Esophagus muscularis mucosa (tissue), 3 donors: ENCODE measurements at regions not wholly inside any gene's neighbourhood (a gene's known extent, or its start where the extent isn't known, plus 50 kb on each side); places are given as distances from the start of the nearest gene placed in this dataset.

ENCODE experiments used
- POLR2AphosphoS5 ChIP-seq, 2 donors: sonication (generic); formaldehyde crosslinking; IDR thresholded peaks; one replicate each; pipeline ENCODE4 v1.6.1; 2017; ENCODE audit warnings: antibody characterized with exemption in 2 of 2
- TF ChIP-seq, protein P1 (sequence below), 3 experiments: fragments of 200-600 bp in 2 of 3; fragments of 450-650 bp in 1 of 3; sonication (generic) in 2 of 3; IDR thresholded peaks; one replicate each; pipeline ENCODE4 v1.5.1; 2017 to 2019; ENCODE audit warnings: antibody characterized with exemption in 3 of 3, mild to moderate bottlenecking in 2 of 3, moderate library complexity in 1 of 3

DNA sequence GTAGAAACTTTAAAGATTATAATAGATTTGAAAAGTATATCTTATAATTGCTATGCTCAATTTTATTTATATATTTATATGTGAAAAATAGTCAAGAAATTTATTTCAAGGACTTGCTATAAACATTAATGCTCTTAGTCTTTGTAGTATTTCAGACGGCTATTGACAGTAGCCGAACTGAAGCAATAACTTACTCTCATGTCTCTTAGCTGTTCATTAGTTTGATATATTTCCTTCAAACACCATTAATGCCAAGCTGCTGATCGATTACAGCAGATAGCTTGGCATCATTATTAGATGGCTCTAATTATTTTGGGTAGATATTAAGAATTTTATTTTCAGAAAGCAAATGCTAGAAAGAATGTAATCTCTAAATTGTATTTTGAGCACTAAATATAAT, 1151.5 kb upstream of the SPRY2 start:
- TF ChIP-seq, protein P1, sequence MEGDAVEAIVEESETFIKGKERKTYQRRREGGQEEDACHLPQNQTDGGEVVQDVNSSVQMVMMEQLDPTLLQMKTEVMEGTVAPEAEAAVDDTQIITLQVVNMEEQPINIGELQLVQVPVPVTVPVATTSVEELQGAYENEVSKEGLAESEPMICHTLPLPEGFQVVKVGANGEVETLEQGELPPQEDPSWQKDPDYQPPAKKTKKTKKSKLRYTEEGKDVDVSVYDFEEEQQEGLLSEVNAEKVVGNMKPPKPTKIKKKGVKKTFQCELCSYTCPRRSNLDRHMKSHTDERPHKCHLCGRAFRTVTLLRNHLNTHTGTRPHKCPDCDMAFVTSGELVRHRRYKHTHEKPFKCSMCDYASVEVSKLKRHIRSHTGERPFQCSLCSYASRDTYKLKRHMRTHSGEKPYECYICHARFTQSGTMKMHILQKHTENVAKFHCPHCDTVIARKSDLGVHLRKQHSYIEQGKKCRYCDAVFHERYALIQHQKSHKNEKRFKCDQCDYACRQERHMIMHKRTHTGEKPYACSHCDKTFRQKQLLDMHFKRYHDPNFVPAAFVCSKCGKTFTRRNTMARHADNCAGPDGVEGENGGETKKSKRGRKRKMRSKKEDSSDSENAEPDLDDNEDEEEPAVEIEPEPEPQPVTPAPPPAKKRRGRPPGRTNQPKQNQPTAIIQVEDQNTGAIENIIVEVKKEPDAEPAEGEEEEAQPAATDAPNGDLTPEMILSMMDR (IDR thresholded peaks at IDR 0.05): no peak
- no peak for TF ChIP-seq POLR2AphosphoS5 (IDR thresholded peaks at IDR 0.05)
